ENCODE measurements at regions not wholly inside any gene's neighbourhood (a gene's known extent, or its start where the extent isn't known, plus 50 kb on each side); places are given as distances from the start of the nearest gene placed in this dataset.

DNA sequence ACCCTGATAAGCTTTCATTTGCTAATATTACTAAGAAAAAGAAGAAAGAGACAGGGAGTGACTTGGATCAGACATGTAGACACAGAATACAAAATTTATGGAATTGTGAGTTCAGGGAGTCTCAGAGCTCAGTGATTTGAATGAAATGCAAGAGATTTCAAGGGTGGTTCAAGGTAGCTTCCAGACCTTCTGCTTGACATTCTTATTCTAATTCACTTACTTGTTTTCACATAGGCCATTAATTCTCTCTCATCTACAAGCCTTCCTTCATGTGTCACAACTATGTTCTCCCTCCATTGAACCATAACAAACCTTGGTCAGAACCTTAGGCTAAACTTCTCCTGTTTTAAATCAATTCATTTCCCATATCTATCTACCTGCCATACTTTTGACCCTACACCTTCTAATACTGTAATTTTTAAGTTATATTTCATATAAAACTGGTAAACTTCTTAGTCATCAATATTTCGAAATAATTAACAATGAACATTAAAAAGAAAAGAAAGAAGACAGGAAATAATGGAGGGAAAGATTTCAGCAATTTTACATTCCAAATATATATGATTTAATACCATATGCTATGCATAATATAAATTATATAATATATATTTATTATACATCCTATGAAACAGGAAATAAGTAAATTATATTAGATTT lies 139.2 kb upstream of the PDE1A start:
- no peak for DNase-seq (ENCODE audit: low spot score)
- no peaks in the 10 kb centered on the region for H3K27me3 ChIP-seq (ENCODE audit: insufficient read depth, poor library complexity, severe bottlenecking)
- no peaks in the 10 kb centered on the region for H3K9me3 ChIP-seq (ENCODE audit: severe bottlenecking)
- no peaks in the 10 kb centered on the region for H3K36me3 ChIP-seq (ENCODE audit: low read depth)
- no peaks in the 10 kb centered on the region for H3K4me1 ChIP-seq (ENCODE audit: insufficient read depth, poor library complexity, severe bottlenecking)
- no peak overlapping the region for H3K27ac ChIP-seq (ENCODE audit: poor library complexity, severe bottlenecking)
- no peak for ATAC-seq (ENCODE audit: low read depth)
- TF ChIP-seq, protein P1, sequence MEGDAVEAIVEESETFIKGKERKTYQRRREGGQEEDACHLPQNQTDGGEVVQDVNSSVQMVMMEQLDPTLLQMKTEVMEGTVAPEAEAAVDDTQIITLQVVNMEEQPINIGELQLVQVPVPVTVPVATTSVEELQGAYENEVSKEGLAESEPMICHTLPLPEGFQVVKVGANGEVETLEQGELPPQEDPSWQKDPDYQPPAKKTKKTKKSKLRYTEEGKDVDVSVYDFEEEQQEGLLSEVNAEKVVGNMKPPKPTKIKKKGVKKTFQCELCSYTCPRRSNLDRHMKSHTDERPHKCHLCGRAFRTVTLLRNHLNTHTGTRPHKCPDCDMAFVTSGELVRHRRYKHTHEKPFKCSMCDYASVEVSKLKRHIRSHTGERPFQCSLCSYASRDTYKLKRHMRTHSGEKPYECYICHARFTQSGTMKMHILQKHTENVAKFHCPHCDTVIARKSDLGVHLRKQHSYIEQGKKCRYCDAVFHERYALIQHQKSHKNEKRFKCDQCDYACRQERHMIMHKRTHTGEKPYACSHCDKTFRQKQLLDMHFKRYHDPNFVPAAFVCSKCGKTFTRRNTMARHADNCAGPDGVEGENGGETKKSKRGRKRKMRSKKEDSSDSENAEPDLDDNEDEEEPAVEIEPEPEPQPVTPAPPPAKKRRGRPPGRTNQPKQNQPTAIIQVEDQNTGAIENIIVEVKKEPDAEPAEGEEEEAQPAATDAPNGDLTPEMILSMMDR (IDR thresholded peaks at IDR 0.05; ENCODE audit: poor library complexity, severe bottlenecking): no peak
- no peak overlapping the region for H3K4me3 ChIP-seq (ENCODE audit: severe bottlenecking)

DNA sequence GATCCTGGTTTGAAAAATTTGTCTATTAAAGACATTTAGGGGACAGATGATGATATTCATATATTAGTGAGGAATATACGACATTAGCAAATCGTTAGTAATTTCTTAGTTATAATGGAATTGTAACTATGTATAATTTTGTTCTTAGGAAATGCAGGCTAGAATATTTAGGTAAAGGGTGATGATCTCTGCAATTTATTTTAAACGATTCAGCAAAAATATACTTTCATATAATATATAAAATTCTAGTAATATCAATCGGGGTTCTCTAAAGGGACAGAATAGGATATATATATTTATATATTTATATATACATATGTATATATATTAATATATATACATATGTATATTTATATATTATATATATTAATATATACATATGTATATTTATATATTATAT lies 142.5 kb upstream of the DNAJC10 start:
- DNase-seq (ENCODE audit: low spot score): no peak
- Histone ChIP-seq H3K4me1 (ENCODE audit: insufficient read depth, poor library complexity, severe bottlenecking) (no peaks in the 10 kb centered on the region), H3K27ac (ENCODE audit: poor library complexity, severe bottlenecking) (no peak overlapping the region), H3K36me3 (ENCODE audit: low read depth) (no peaks in the 10 kb centered on the region), H3K9me3 (ENCODE audit: severe bottlenecking) (no peaks in the 10 kb centered on the region), H3K27me3 (ENCODE audit: insufficient read depth, poor library complexity, severe bottlenecking) (no peaks in the 10 kb centered on the region), H3K4me3 (ENCODE audit: severe bottlenecking) (no peak overlapping the region)
- TF ChIP-seq, protein P1 (IDR thresholded peaks at IDR 0.05; ENCODE audit: poor library complexity, severe bottlenecking): no peak
- no peak for ATAC-seq (ENCODE audit: low read depth)

DNA sequence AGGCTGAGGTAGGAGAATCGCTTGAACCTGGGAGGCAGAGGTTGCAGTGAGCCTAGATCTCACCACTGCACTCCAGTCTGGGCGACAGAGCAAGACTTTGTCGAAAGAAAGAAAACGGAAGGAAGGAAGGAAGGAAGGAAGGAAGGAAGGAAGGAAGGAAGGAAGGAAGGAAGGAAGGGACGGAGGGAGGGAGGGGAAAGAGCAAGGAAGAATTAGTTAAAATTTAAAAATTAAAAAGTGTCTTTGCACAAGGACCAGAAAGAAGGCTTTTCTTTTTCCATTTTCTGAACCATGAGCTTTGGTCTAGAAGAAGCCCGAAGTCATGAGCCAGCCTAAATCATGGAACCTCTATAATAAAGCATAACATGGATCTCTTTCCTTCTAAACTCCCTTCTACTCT lies 138.2 kb upstream of the DNAJC10 start:
- Histone ChIP-seq H3K9me3 (ENCODE audit: severe bottlenecking) (no peaks in the 10 kb centered on the region), H3K4me1 (ENCODE audit: insufficient read depth, poor library complexity, severe bottlenecking) (no peaks in the 10 kb centered on the region), H3K27ac (ENCODE audit: poor library complexity, severe bottlenecking) (no peak overlapping the region), H3K36me3 (ENCODE audit: low read depth) (no peaks in the 10 kb centered on the region), H3K4me3 (ENCODE audit: severe bottlenecking) (no peak overlapping the region), H3K27me3 (ENCODE audit: insufficient read depth, poor library complexity, severe bottlenecking) (no peaks in the 10 kb centered on the region)
- no peak for DNase-seq (ENCODE audit: low spot score)
- no peak for ATAC-seq (ENCODE audit: low read depth)
- TF ChIP-seq, protein P1 (IDR thresholded peaks at IDR 0.05; ENCODE audit: poor library complexity, severe bottlenecking): no peak

DNA sequence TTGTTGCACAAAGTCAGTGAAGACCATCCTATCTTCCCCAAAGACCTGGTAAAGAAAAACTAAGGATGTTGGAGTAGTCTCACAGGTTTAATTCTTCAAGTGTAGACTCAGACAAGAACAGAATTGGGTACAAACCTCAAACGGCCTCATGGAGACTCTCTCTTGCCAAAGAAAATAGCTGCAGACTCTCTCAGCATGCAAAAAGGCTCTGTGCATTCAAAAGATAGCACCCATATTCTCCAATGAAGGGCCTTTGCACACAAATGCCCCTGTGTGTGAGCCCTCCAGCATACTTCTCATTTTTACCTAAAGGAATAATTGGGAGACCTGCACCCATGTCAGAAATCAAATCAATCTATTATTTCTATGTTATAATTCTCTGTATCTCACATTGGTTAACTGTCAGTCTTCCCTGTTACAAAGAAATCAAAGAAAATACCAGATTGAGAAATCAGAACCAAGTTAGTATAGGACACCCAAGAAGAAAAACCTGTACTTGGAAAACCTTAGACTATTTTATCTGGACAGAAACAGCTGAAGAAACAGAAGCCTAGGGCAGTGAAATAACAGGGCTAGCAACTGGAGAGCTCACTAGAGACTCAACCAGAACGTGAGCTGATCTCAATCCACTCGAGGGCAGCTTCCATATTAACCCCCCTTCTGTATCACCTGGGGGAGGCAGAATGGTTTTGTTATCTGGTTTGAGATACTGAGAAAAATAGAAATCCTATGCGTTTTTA lies 134.7 kb upstream of the DNAJC10 start:
- Histone ChIP-seq H3K9me3 (ENCODE audit: severe bottlenecking) (no peaks in the 10 kb centered on the region), H3K27ac (ENCODE audit: poor library complexity, severe bottlenecking) (no peak overlapping the region), H3K4me1 (ENCODE audit: insufficient read depth, poor library complexity, severe bottlenecking) (no peaks in the 10 kb centered on the region), H3K27me3 (ENCODE audit: insufficient read depth, poor library complexity, severe bottlenecking) (no peaks in the 10 kb centered on the region), H3K4me3 (ENCODE audit: severe bottlenecking) (no peak overlapping the region), H3K36me3 (ENCODE audit: low read depth) (no peaks in the 10 kb centered on the region)
- TF ChIP-seq, protein P1 (IDR thresholded peaks at IDR 0.05; ENCODE audit: poor library complexity, severe bottlenecking): no peak
- ATAC-seq (ENCODE audit: low read depth) (no peak), DNase-seq (ENCODE audit: low spot score) (no peak)

DNA sequence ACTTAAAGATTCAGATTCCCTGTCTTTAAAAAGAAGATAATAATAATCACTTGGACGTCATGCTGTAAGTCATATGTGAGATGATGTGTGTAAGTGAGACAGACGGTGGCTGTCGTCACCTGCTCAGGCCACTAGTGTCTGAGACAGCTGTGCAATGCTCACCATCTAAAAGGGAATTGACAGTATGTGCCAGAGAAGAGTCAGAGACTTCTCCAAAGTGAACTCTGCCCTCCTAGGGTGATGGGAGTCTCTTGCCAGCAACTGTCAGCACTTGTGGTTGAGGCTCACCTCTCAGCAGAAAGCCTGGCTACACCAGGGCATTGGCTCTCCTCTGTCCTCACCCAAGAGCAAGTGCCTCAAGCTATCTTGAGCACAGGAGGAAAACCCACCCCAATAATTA lies 131.6 kb upstream of the DNAJC10 start:
- Histone ChIP-seq H3K27ac (ENCODE audit: poor library complexity, severe bottlenecking) (no peak overlapping the region), H3K4me3 (ENCODE audit: severe bottlenecking) (no peak overlapping the region), H3K36me3 (ENCODE audit: low read depth) (no peaks in the 10 kb centered on the region), H3K9me3 (ENCODE audit: severe bottlenecking) (no peaks in the 10 kb centered on the region), H3K4me1 (ENCODE audit: insufficient read depth, poor library complexity, severe bottlenecking) (peaks cover 4% of the 10 kb centered on the region), H3K27me3 (ENCODE audit: insufficient read depth, poor library complexity, severe bottlenecking) (no peaks in the 10 kb centered on the region)
- ATAC-seq (ENCODE audit: low read depth): no peak
- DNase-seq (ENCODE audit: low spot score): no peak
- TF ChIP-seq, protein P1 (IDR thresholded peaks at IDR 0.05; ENCODE audit: poor library complexity, severe bottlenecking): no peak
